ENCODE measurements at regions not wholly inside any gene's neighbourhood (a gene's known extent, or its start where the extent isn't known, plus 50 kb on each side); places are given as distances from the start of the nearest gene placed in this dataset.

- no peak for FAIRE-seq
- Histone ChIP-seq H3K9me3 (replicated peaks; ENCODE audit: control insufficient read depth, insufficient read depth, low read length) (peaks cover 5% of the 10 kb centered on the region), H3K9ac (replicated peaks; ENCODE audit: extremely low read depth, insufficient read depth, low read length) (no peak overlapping the region), H3K9me1 (replicated peaks; ENCODE audit: control insufficient read depth, extremely low read depth, insufficient read depth, low read length) (no peaks in the 10 kb centered on the region), H3K4me2 (ENCODE audit: insufficient read depth, low read length) (no peak overlapping the region), H3K27me3 (ENCODE audit: control insufficient read depth in 2 of 2, insufficient read depth in 2 of 2, low read length in 2 of 2) (no peaks in the 10 kb centered on the region), H3K27ac (ENCODE audit: insufficient read depth, low read depth, low read length) (no peak overlapping the region), H3K4me3 (replicated peaks in 1 of 3; ENCODE audit: insufficient read depth in 1 of 3, low read depth in 1 of 3, low read length in 3 of 3) (no peak overlapping the region), H3K36me3 (ENCODE audit: control insufficient read depth in 2 of 2, extremely low read depth in 1 of 2, insufficient read depth in 2 of 2, low read length in 2 of 2) (no peaks in the 10 kb centered on the region), H2AFZ (ENCODE audit: low read depth, low read length) (no peak overlapping the region), H3K4me1 (ENCODE audit: control insufficient read depth, extremely low read depth, insufficient read depth, low read length) (no peaks in the 10 kb centered on the region), H3K79me2 (ENCODE audit: control insufficient read depth, insufficient read depth, low read length) (no peaks in the 10 kb centered on the region), H4K20me1 (replicated peaks; ENCODE audit: control insufficient read depth, extremely low read depth, insufficient read depth, low read length) (no peaks in the 10 kb centered on the region)
- dilution Hi-C loops (cut with MboI; ENCODE audit: extremely low pct_ligation_motif_present, low sequenced_read_pairs), result no loop called here
- ChIA-PET CTCF (no interaction called here), POLR2A (no interaction called here)
- no TSS peak for BruUV-seq (replicated peaks)
- intact Hi-C loops (cut with micrococcal nuclease), result no loop called here
- no peak for DNase-seq (ENCODE audit: low read depth, low spot score)
- no peak for TF ChIP-seq POLR2A (IDR thresholded peaks at IDR 0.05; ENCODE audit: low read depth, low read length)
Observed at GRCh38 chr4:127148165-127148564, 484.6 kb upstream of the INTU start.

GRCh38 chr4:127149086-127149485 lies 483.7 kb upstream of the INTU start:
- Histone ChIP-seq H3K4me2 (ENCODE audit: insufficient read depth, low read length) (no peak overlapping the region), H3K27me3 (ENCODE audit: control insufficient read depth in 2 of 2, insufficient read depth in 2 of 2, low read length in 2 of 2) (no peaks in the 10 kb centered on the region), H3K27ac (ENCODE audit: insufficient read depth, low read depth, low read length) (no peak overlapping the region), H3K9me3 (replicated peaks; ENCODE audit: control insufficient read depth, insufficient read depth, low read length) (peaks cover 5% of the 10 kb centered on the region), H3K4me3 (replicated peaks in 1 of 3; ENCODE audit: insufficient read depth in 1 of 3, low read depth in 1 of 3, low read length in 3 of 3) (no peak overlapping the region), H3K36me3 (ENCODE audit: control insufficient read depth in 2 of 2, extremely low read depth in 1 of 2, insufficient read depth in 2 of 2, low read length in 2 of 2) (no peaks in the 10 kb centered on the region), H3K79me2 (ENCODE audit: control insufficient read depth, insufficient read depth, low read length) (no peaks in the 10 kb centered on the region), H3K4me1 (ENCODE audit: control insufficient read depth, extremely low read depth, insufficient read depth, low read length) (no peaks in the 10 kb centered on the region), H4K20me1 (replicated peaks; ENCODE audit: control insufficient read depth, extremely low read depth, insufficient read depth, low read length) (no peaks in the 10 kb centered on the region), H2AFZ (ENCODE audit: low read depth, low read length) (no peak overlapping the region), H3K9ac (replicated peaks; ENCODE audit: extremely low read depth, insufficient read depth, low read length) (no peak overlapping the region), H3K9me1 (replicated peaks; ENCODE audit: control insufficient read depth, extremely low read depth, insufficient read depth, low read length) (no peaks in the 10 kb centered on the region)
- DNase-seq (ENCODE audit: low read depth, low spot score) (no peak), FAIRE-seq (no peak)
- no peak for TF ChIP-seq JUN (IDR thresholded peaks at IDR 0.05; ENCODE audit: borderline replicate concordance, insufficient read depth, insufficient read length, low read depth)
- no peak for TF ChIP-seq POLR2AphosphoS5 (IDR thresholded peaks at IDR 0.05; ENCODE audit: insufficient read depth, low read depth, low read length)
- dilution Hi-C loops (cut with MboI; ENCODE audit: extremely low pct_ligation_motif_present, low sequenced_read_pairs), result no loop called here
- intact Hi-C loops (cut with micrococcal nuclease), result no loop called here
- BruUV-seq (replicated peaks), result no TSS peak
- POLR2A ChIA-PET, result no interaction called here
- CTCF ChIA-PET, result no interaction called here
